GM12878 (cell line): ENCODE measurements at regions not wholly inside any gene's neighbourhood (a gene's known extent, or its start where the extent isn't known, plus 50 kb on each side); places are given as distances from the start of the nearest gene placed in this dataset.

Experiments used
- ATF7 ChIP-seq: fragments of 450-650 bp; IDR thresholded peaks from 2 replicates; pipeline ENCODE4 v1.6.1; 2016; ENCODE audit warnings: low read depth, mild to moderate bottlenecking
- BHLHE40 ChIP-seq, 2 experiments: fragments of 450-650 bp in 1 of 2; IDR thresholded peaks; 2 replicates each; pipeline ENCODE4 v1.6.1; 2011 to 2017; ENCODE audit warnings: low read depth in 2 of 2, borderline replicate concordance in 1 of 2, improper control_type of control experiment in 1 of 2, low read length in 1 of 2, mild to moderate bottlenecking in 1 of 2
- EP300 ChIP-seq, 2 experiments: fragments of 150-350 bp in 1 of 2; IDR thresholded peaks; 2 replicates each; pipeline ENCODE4 v1.6.1; 2011 to 2012; ENCODE audit warnings: low read depth in 2 of 2, low read length in 2 of 2, borderline replicate concordance in 1 of 2, improper control_type of control experiment in 1 of 2, inconsistent platforms in 1 of 2; ENCODE audit not compliant: control insufficient read depth in 1 of 2
- ETV6 ChIP-seq, 2 experiments: fragments of 450-650 bp in 1 of 2; IDR thresholded peaks in 1 of 2; conservative IDR thresholded peaks in 1 of 2; 2 replicates each; pipeline ENCODE4 v1.6.1; 2014; ENCODE audit warnings: antibody characterized with exemption in 1 of 2, borderline replicate concordance in 1 of 2, low read depth in 1 of 2, mild to moderate bottlenecking in 1 of 2, moderate library complexity in 1 of 2
- EZH2 ChIP-seq: IDR thresholded peaks from 2 replicates; pipeline ENCODE4 v1.6.1; 2012; ENCODE audit warnings: low read depth, mild to moderate bottlenecking, control low read depth, inconsistent platforms, low read length, borderline replicate concordance; ENCODE audit not compliant: control insufficient read depth
- IKZF2 ChIP-seq, 2 experiments: fragments of 450-650 bp; IDR thresholded peaks; 2 replicates each; pipeline ENCODE4 v1.6.1; 2017; ENCODE audit warnings: mild to moderate bottlenecking in 2 of 2, moderate library complexity in 2 of 2
- KDM1A ChIP-seq: fragments of 200-600 bp; sonication (generic); IDR thresholded peaks from 2 replicates; pipeline ENCODE4 v1.6.1; 2016; ENCODE audit warnings: borderline replicate concordance
- NR2C2 ChIP-seq: IDR thresholded peaks from 2 replicates; pipeline ENCODE4 v1.6.1; 2011; ENCODE audit warnings: borderline replicate concordance, low read depth; ENCODE audit not compliant: control insufficient read depth, insufficient read length
- NRF1 ChIP-seq: conservative IDR thresholded peaks from 2 replicates; pipeline ENCODE4 v1.6.1; 2011; ENCODE audit warnings: mild to moderate bottlenecking, low read depth, low read length, improper control_type of control experiment
- PAX5 ChIP-seq: IDR thresholded peaks from 2 replicates; pipeline ENCODE4 v1.6.1; 2011; ENCODE audit warnings: low read depth, low read length, borderline replicate concordance
- POU2F2 ChIP-seq: IDR thresholded peaks from 3 replicates; pipeline ENCODE4 v1.6.1; 2011; ENCODE audit warnings: low read depth, mild to moderate bottlenecking, low read length, borderline replicate concordance
- RB1 ChIP-seq: fragments of 450-650 bp; formaldehyde crosslinking; IDR thresholded peaks from 2 replicates; pipeline ENCODE4 v1.6.1; 2017; ENCODE audit warnings: mild to moderate bottlenecking, borderline replicate concordance
- SIN3A ChIP-seq: IDR thresholded peaks from 2 replicates; pipeline ENCODE4 v1.6.1; 2012; ENCODE audit warnings: low read depth, low read length, improper control_type of control experiment
- ZNF274 ChIP-seq: IDR thresholded peaks from one replicate; pipeline ENCODE4 v1.8.0; 2011; ENCODE audit not compliant: insufficient read length, insufficient read depth
- ZNF384 ChIP-seq: IDR thresholded peaks from 2 replicates; pipeline ENCODE4 v1.6.1; 2012; ENCODE audit warnings: low read depth, mild to moderate bottlenecking, low read length, improper control_type of control experiment, borderline replicate concordance
- TF ChIP-seq, protein P1 (sequence below): IDR thresholded peaks from 2 replicates; pipeline ENCODE4 v1.6.1; 2012; ENCODE audit warnings: low read depth, low read length, improper control_type of control experiment
- TF ChIP-seq, protein P2 (sequence below): IDR thresholded peaks from 2 replicates; pipeline ENCODE4 v1.6.1; 2011; ENCODE audit warnings: borderline replicate concordance, low read depth, mild to moderate bottlenecking, moderate library complexity, mixed read lengths, low read length; ENCODE audit not compliant: insufficient read depth; ENCODE audit errors: extremely low read length
- TF ChIP-seq, protein P3 (sequence below): fragments of 450-650 bp; formaldehyde crosslinking; IDR thresholded peaks from 2 replicates; pipeline ENCODE4 v1.5.0; 2022; ENCODE audit warnings: mild to moderate bottlenecking, missing genetic modification characterization
- TF ChIP-seq, protein P4 (sequence below): fragments of 450-650 bp; formaldehyde crosslinking; IDR thresholded peaks from 2 replicates; pipeline ENCODE4 v1.4.0; 2022; ENCODE audit warnings: mild to moderate bottlenecking, moderate library complexity

DNA sequence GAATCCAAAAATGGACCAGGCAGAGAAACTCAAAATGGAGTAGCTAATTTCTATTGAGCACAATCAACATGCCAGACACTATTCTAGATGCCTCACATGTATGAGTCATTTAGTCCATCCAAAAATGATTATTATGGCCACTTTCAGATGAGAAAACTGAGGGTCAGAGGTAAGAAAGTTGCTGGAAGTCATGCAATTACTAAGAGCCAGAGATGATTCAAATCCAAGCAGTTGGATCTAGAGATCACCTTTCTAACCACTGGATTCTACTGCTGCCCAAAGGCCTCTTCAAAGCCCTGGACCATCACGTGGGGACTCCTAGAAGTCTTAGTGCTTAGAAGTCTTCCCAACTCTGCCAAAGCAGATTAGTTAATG, 51.8 kb upstream of the HMHB1 start (continued):
- TF ChIP-seq BHLHE40 (IDR thresholded peaks at IDR 0.05; ENCODE audit: borderline replicate concordance in 1 of 2, low read depth in 2 of 2, low read length in 1 of 2): peak; percentile 25 to 52; a peak in 2 of 4 replicates
- no peak for TF ChIP-seq KDM1A
- TF ChIP-seq, protein P1, sequence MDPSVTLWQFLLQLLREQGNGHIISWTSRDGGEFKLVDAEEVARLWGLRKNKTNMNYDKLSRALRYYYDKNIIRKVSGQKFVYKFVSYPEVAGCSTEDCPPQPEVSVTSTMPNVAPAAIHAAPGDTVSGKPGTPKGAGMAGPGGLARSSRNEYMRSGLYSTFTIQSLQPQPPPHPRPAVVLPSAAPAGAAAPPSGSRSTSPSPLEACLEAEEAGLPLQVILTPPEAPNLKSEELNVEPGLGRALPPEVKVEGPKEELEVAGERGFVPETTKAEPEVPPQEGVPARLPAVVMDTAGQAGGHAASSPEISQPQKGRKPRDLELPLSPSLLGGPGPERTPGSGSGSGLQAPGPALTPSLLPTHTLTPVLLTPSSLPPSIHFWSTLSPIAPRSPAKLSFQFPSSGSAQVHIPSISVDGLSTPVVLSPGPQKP: no peak
- TF ChIP-seq POU2F2: no peak
- peak; percentile 46 to 59; a peak in 2 of 4 replicates for TF ChIP-seq IKZF2 (IDR thresholded peaks at IDR 0.05)
- TF ChIP-seq SIN3A: no peak
- TF ChIP-seq ETV6 (conservative IDR thresholded peaks at IDR 0.05 in 1 of 2, IDR thresholded peaks at IDR 0.05 in 1 of 2; ENCODE audit: borderline replicate concordance in 1 of 2, low read depth in 1 of 2): peak in 1 of 2 experiments; percentile 79; a peak in 2 of 4 replicates
- TF ChIP-seq, protein P2, sequence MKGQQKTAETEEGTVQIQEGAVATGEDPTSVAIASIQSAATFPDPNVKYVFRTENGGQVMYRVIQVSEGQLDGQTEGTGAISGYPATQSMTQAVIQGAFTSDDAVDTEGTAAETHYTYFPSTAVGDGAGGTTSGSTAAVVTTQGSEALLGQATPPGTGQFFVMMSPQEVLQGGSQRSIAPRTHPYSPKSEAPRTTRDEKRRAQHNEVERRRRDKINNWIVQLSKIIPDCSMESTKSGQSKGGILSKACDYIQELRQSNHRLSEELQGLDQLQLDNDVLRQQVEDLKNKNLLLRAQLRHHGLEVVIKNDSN: no peak
- TF ChIP-seq, protein P3, sequence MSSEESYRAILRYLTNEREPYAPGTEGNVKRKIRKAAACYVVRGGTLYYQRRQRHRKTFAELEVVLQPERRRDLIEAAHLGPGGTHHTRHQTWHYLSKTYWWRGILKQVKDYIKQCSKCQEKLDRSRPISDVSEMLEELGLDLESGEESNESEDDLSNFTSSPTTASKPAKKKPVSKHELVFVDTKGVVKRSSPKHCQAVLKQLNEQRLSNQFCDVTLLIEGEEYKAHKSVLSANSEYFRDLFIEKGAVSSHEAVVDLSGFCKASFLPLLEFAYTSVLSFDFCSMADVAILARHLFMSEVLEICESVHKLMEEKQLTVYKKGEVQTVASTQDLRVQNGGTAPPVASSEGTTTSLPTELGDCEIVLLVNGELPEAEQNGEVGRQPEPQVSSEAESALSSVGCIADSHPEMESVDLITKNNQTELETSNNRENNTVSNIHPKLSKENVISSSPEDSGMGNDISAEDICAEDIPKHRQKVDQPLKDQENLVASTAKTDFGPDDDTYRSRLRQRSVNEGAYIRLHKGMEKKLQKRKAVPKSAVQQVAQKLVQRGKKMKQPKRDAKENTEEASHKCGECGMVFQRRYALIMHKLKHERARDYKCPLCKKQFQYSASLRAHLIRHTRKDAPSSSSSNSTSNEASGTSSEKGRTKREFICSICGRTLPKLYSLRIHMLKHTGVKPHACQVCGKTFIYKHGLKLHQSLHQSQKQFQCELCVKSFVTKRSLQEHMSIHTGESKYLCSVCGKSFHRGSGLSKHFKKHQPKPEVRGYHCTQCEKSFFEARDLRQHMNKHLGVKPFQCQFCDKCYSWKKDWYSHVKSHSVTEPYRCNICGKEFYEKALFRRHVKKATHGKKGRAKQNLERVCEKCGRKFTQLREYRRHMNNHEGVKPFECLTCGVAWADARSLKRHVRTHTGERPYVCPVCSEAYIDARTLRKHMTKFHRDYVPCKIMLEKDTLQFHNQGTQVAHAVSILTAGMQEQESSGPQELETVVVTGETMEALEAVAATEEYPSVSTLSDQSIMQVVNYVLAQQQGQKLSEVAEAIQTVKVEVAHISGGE (CRISPR knock-in tag): no peak
- no peak for TF ChIP-seq NR2C2
- no peak for TF ChIP-seq EZH2
- no peak for TF ChIP-seq ATF7
- TF ChIP-seq, protein P4, sequence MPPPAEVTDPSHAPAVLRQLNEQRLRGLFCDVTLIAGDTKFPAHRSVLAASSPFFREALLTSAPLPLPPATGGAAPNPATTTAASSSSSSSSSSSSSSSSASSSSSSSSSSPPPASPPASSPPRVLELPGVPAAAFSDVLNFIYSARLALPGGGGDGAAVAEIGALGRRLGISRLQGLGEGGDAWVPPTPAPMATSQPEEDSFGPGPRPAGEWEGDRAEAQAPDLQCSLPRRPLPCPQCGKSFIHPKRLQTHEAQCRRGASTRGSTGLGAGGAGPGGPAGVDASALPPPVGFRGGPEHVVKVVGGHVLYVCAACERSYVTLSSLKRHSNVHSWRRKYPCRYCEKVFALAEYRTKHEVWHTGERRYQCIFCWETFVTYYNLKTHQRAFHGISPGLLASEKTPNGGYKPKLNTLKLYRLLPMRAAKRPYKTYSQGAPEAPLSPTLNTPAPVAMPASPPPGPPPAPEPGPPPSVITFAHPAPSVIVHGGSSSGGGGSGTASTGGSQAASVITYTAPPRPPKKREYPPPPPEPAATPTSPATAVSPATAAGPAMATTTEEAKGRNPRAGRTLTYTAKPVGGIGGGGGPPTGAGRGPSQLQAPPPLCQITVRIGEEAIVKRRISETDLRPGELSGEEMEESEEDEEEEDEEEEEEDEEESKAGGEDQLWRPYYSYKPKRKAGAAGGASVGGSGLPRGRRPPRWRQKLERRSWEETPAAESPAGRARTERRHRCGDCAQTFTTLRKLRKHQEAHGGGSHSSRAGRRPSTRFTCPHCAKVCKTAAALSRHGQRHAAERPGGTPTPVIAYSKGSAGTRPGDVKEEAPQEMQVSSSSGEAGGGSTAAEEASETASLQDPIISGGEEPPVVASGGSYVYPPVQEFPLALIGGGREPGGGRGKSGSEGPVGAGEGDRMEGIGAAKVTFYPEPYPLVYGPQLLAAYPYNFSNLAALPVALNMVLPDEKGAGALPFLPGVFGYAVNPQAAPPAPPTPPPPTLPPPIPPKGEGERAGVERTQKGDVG (CRISPR knock-in tag): no peak
- TF ChIP-seq ZNF384: no peak
- no peak for TF ChIP-seq ZNF274
- TF ChIP-seq PAX5: no peak
- TF ChIP-seq NRF1: no peak
- TF ChIP-seq EP300 (IDR thresholded peaks at IDR 0.05; ENCODE audit: borderline replicate concordance in 1 of 2, control insufficient read depth in 1 of 2, low read depth in 2 of 2, low read length in 2 of 2): peak; percentile 33 to 40; a peak in 2 of 4 replicates
- no peak for TF ChIP-seq RB1
